Esophagus muscularis mucosa (tissue), 4 donors: ENCODE measurements at regions not wholly inside any gene's neighbourhood (a gene's known extent, or its start where the extent isn't known, plus 50 kb on each side); places are given as distances from the start of the nearest gene placed in this dataset.
A peak's percentile ranks its signal among the peaks of the same experiment; 100 is the strongest.

ENCODE experiments used
- DNase-seq: peaks from one replicate; pipeline ENCODE4 v3.0.0-alpha.2; 2017; ENCODE audit errors: extremely low spot score
- H3K27ac ChIP-seq, 4 donors: fragments of 200-600 bp; sonication (generic); replicated peaks in 1 of 4; 1 replicate in 3 of 4; 2 replicates in 1 of 4; pipeline ENCODE4 v1.5.1; 2016 to 2019; ENCODE audit warnings: mild to moderate bottlenecking in 1 of 4
- H3K27me3 ChIP-seq, 4 donors: fragments of 200-600 bp; sonication (generic); one replicate each; pipeline versions ENCODE4 v1.5.1 to v1.6.0; 2016 to 2019
- H3K36me3 ChIP-seq, 4 donors: fragments of 200-600 bp; sonication (generic); one replicate each; pipeline ENCODE4 v1.5.1; 2016 to 2019
- H3K4me1 ChIP-seq, 4 donors: fragments of 200-600 bp; sonication (generic); one replicate each; pipeline ENCODE4 v1.5.1; 2016 to 2019
- H3K4me3 ChIP-seq, 4 donors: fragments of 200-600 bp; sonication (generic); 1 replicate in 2 of 4; 2 replicates in 2 of 4; pipeline ENCODE4 v1.5.1; 2016 to 2019; ENCODE audit warnings: mild to moderate bottlenecking in 4 of 4, moderate library complexity in 1 of 4
- H3K9me3 ChIP-seq, 4 donors: fragments of 200-600 bp; sonication (generic); 1 replicate in 3 of 4; 2 replicates in 1 of 4; pipeline ENCODE4 v1.5.1; 2016 to 2019
- CTCF ChIP-seq, 3 experiments: fragments of 200-600 bp in 2 of 3; fragments of 450-650 bp in 1 of 3; sonication (generic) in 2 of 3; IDR thresholded peaks; one replicate each; pipeline ENCODE4 v1.5.1; 2017 to 2019; ENCODE audit warnings: antibody characterized with exemption in 3 of 3, mild to moderate bottlenecking in 2 of 3, moderate library complexity in 1 of 3
- EP300 ChIP-seq: sonication (generic); formaldehyde crosslinking; IDR thresholded peaks from one replicate; pipeline ENCODE4 v1.6.1; 2017; ENCODE audit warnings: antibody characterized with exemption
- POLR2A ChIP-seq: fragments of 450-650 bp; IDR thresholded peaks from one replicate; pipeline ENCODE4 v1.6.1; 2017; ENCODE audit warnings: antibody characterized with exemption, moderate library complexity, mild to moderate bottlenecking, low read depth
- POLR2AphosphoS5 ChIP-seq, 2 donors: sonication (generic); formaldehyde crosslinking; IDR thresholded peaks; one replicate each; pipeline ENCODE4 v1.6.1; 2017; ENCODE audit warnings: antibody characterized with exemption in 2 of 2
- WGBS: methylation state at CpG from one replicate; pipeline ENCODE4 v1.1.5; 2018; 5-methylcytosine and 5-hydroxymethylcytosine counted together
- intact Hi-C: fragments of 100-400 bp; cut with DNase I; formaldehyde crosslinking; loops from one replicate; pipeline ENCODE4 v1.15.1; 2023

- peak overlapping the region; percentile 88 to 98 (median 94) for H3K4me3 ChIP-seq
- intact Hi-C loops = loop anchor here (5.0 kb wide), 2 partner anchors 33 to 57 kb away; no protein-coding TSS in a partner anchor
- 0% methylated on average over 11 of the region's 91 CpGs for WGBS
- TF ChIP-seq POLR2AphosphoS5 (IDR thresholded peaks at IDR 0.05) (peak in 1 of 2 donors; percentile 52), EP300 (no peak), CTCF (IDR thresholded peaks at IDR 0.05) (peak; percentile 36 to 55 (median 46)), POLR2A (no peak)
- DNase-seq = no peak
- no peaks in the 10 kb centered on the region for H3K9me3 ChIP-seq
- H3K36me3 ChIP-seq = peaks cover 7 to 22% (median 20%) of the 10 kb centered on the region in 4 donors
- peaks cover 16 to 43% (median 36%) of the 10 kb centered on the region in 4 donors for H3K4me1 ChIP-seq
- H3K27me3 ChIP-seq = no peaks in the 10 kb centered on the region
- peak overlapping the region; percentile 97 to 99 (median 98) for H3K27ac ChIP-seq
These were observed 131.6 kb downstream of the OGFRL1 start for GRCh38 chr6:71420095-71420692.

- WGBS = 0% methylated on average over 8 of the region's 46 CpGs
- TF ChIP-seq CTCF (IDR thresholded peaks at IDR 0.05) (no peak), POLR2AphosphoS5 (IDR thresholded peaks at IDR 0.05) (peak; percentile 99), EP300 (no peak), POLR2A (peak; percentile 90)
- H3K36me3 ChIP-seq = peaks cover 7 to 16% (median 14%) of the 10 kb centered on the region in 4 donors
- H3K9me3 ChIP-seq = no peaks in the 10 kb centered on the region
- intact Hi-C loops = loop anchor here (5.0 kb wide), 2 partner anchors 34 to 56 kb away; no protein-coding TSS in a partner anchor
- H3K4me1 ChIP-seq = peaks cover 16 to 37% (median 30%) of the 10 kb centered on the region in 4 donors
- H3K27me3 ChIP-seq = no peaks in the 10 kb centered on the region
- peak; percentile 98 for DNase-seq
- H3K27ac ChIP-seq = peak overlapping the region; percentile 97 to 99 (median 98)
- H3K4me3 ChIP-seq = peak overlapping the region; percentile 88 to 98 (median 94)
These were observed 132.2 kb downstream of the OGFRL1 start for GRCh38 chr6:71420693-71421328.

- Histone ChIP-seq H3K27ac (peak overlapping the region; percentile 97 to 99 (median 98)), H3K4me3 (no peak overlapping the region), H3K36me3 (peaks cover 1 to 8% (median 7%) of the 10 kb centered on the region in 4 donors), H3K4me1 (peaks cover 13 to 29% (median 24%) of the 10 kb centered on the region in 4 donors), H3K27me3 (no peaks in the 10 kb centered on the region), H3K9me3 (no peaks in the 10 kb centered on the region)
- 84% methylated on average over 4 of the region's 4 CpGs for WGBS
- TF ChIP-seq POLR2A = no peak
- no peak for TF ChIP-seq POLR2AphosphoS5 (IDR thresholded peaks at IDR 0.05)
- no peak for TF ChIP-seq CTCF (IDR thresholded peaks at IDR 0.05)
- TF ChIP-seq EP300 = no peak
- no peak for DNase-seq
- intact Hi-C loops = loop anchor here (5.0 kb wide), 2 partner anchors 34 to 56 kb away; no protein-coding TSS in a partner anchor
These were observed 133.0 kb downstream of the OGFRL1 start for GRCh38 chr6:71421611-71422010.

DNA sequence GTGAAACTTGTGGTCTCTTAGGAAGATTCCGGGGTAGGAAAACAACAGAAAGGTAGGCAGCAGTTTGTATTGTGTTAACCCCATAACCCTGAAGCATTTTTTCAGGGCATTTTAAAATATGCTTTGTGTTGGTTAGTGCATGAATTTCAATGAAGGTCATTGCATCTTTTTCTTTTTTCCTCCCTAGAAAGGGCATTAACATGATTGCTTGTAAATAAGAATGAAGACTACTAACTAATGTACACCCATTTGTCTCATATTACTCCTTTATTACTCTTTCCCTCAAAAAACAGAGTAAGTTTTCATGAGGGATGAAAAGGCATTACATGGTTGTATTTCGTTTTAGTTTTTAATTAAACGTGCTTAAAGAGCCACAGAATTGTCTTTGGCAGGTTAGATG, 141.4 kb downstream of the OGFRL1 start:
- H3K9me3 ChIP-seq = no peaks in the 10 kb centered on the region
- no peaks in the 10 kb centered on the region for H3K36me3 ChIP-seq
- no peak for DNase-seq
- H3K4me3 ChIP-seq = no peak overlapping the region
- TF ChIP-seq POLR2A (no peak), EP300 (no peak), CTCF (IDR thresholded peaks at IDR 0.05) (no peak), POLR2AphosphoS5 (IDR thresholded peaks at IDR 0.05) (no peak)
- no peaks in the 10 kb centered on the region for H3K4me1 ChIP-seq
- intact Hi-C loops = no loop called here
- no peak overlapping the region for H3K27ac ChIP-seq
- H3K27me3 ChIP-seq = no peaks in the 10 kb centered on the region
- whole genome bisulfite sequencing = 90% methylated on average over 3 of the region's 3 CpGs
